Amniotic epithelial cell (primary cell): ENCODE measurements at regions not wholly inside any gene's neighbourhood (a gene's known extent, or its start where the extent isn't known, plus 50 kb on each side); places are given as distances from the start of the nearest gene placed in this dataset.

Experiments
- DNase-seq: peaks from one replicate; pipeline ENCODE4 v3.0.0-alpha.2; 2010; ENCODE audit warnings: low read depth

DNA sequence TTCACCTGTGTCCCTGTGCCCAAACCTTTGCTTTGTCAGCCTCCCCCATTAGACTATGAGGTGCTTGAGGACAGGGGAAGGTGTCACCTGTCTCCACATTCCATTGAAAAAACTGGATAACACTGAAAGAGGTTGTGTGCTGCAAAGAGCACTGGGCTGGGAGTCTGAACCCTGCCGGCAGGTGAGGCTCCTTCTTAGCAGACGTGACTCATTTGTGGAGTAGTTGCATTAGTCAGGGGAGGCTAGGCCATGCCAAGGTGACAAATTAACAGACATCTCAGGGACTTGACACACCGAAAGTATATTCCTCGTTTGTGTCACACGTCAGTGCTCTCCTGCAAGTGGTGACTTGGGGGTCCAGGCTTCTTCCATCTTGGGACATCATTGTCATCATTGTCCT, 95.9 kb upstream of the STX18 start:
- DNase-seq: no peak

DNA sequence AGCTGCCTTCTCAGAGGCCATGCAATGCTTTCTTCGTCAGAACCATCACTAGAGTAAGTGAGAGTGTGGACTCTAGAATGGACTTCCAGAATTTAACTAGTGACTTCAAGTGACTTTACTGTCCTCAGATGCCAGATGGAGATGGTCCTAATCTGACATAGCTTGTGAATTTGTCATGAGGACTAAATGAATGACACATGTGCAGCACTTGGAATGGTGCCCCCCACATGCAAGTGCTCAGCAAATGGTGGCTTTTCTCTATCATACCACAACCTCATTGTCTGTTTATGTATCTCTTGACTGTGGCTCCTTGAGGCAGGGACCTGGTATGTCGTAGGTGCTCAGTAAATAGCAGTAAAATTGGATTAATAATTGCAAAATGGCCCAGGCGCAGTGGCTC, 91.6 kb upstream of the STX18 start:
- no peak for DNase-seq

DNA sequence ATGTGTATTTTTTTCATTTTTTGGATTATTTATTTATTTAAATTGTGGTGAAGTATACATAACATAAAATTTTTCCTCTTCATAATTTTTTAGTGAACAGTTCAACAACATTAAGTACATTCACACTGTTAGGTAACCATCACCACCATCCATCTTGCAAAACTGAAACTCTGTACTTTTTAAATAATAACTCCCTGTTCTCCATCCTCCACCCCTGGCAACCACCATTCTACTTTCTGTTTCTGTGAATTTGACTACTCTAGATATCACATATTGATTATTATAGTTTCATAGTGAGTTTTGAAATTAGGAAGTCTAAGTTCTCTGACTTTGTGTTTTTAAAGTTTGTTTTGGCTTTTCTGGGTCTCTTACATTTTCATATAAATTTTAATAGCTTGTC, 89.3 kb upstream of the STX18 start:
- DNase-seq: no peak

DNA sequence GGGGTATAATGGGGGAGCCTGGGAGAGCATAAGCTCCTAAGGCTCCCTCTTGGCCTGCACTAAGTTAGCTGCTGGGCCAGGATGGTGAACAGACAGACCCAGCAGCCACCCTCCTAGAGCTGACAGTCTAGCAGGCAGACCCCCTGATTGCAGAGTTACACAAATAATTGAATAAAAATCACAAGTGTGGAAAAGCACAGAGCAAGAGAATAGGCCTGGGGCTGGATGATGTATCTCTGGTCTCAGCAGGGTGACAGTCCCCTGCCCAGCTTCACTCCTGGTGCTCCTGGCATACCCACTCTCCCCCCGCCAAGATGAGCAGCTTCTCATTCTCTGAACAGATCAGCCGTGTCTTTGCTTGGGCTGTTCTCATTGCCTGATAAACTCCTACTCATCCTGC, 86.1 kb upstream of the STX18 start:
- no peak for DNase-seq

DNA sequence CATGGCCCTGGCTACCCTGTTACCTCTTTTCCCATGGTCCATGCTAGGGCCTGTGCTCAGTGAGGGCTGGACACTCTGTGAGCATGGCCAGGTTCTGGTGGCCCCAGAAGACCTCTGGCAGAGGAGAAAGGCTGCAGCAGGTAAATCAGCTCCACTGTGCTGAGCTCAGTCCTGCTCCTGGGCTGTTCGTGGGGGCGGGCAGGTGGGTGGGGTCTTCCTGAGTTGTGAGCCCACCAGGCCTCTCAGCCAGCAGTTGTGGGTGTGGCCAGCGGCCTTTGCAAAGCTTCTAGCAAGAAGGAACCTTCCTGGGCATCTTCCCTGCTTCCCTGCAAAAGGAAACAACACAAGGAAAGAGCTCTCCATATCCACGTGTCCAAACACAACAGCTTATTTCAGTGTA, 85.3 kb upstream of the STX18 start:
- no peak for DNase-seq

DNA sequence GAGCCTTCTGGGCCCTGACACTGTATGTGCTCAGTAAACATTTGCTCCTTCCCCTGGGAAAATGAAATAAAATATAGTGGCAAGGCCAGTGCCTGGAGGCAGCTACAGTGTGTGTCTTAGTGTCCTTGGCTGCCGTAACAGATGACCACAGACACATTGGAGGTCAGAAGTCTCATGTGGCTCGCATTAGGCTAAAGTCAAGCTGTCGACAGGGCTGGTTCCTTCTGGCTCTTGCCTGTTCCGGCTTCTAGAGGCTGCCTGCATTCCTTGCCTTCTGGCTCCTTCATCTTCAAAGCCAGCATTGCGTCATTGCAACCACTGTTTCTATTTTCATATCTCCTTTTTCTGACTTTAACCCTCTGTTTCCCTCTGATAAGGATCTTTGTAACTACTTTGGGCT, 83.6 kb upstream of the STX18 start:
- peak; percentile 27 for DNase-seq

DNA sequence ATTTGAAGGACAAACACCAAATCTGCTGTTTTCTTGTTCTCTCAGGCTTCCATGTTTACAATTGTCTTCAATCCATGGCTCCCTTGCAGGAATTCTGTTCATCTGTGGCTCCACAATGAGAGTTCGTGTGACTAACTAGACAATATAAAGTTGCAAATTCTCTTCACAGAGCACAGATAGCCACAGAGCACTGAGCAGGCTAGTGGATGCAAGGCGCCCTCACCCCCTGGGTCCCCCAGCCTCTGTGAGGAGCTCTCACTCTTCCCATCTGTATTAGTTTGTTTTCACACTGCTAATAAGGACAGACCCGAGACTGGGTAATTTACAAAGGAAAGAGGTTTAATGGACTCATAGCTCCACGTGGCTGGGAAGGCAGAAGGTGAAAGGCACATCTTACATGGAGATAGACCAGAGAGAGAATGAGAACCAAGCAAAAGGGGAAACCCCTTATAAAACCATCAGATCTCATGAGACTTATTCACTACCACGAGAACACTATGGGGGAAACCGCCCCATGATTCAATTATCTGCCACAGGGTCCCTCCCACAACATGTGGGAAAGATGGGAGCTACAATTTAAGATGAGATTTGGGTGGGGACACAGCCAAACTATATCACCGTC, 82.5 kb upstream of the STX18 start:
- DNase-seq: no peak

DNA sequence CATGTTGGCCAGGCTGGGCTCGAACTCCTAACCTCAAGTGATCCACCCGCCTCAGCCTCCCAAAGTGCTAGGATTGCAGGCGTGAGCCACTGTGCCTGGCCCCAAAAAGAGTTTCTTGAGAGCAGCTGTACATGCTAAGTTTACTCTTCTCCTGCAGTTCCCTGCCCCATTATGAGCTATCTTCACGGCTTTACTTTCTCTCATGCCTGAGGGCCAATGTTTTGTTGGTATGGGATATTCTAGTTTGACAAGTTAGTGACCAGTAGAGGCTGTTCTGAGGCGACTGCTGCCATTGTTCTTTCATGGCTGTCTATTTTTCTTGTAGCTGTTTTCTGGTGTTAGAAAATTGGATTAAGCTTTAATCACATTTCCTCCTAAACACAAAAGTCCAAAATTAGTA, 78.0 kb upstream of the STX18 start:
- DNase-seq: no peak

DNA sequence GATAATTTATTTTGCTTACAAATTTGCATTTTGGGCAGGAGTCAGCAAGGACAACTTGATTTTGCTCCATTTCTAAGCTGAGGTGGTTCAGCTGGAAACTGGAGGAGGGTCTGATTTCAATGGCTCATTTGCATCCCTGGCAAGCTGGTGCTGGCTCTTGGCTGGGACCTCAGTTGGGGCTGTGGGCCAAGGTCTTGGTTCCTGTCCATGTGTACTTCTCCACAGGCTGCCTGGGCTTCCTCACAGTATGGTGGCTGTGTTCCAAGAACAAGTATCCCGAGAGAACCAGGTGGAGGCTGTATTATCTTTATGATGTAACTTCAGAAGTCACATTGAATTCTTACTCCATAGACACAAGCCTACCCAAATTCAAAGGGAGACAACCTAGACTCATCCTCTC, 77.0 kb upstream of the STX18 start:
- no peak for DNase-seq

DNA sequence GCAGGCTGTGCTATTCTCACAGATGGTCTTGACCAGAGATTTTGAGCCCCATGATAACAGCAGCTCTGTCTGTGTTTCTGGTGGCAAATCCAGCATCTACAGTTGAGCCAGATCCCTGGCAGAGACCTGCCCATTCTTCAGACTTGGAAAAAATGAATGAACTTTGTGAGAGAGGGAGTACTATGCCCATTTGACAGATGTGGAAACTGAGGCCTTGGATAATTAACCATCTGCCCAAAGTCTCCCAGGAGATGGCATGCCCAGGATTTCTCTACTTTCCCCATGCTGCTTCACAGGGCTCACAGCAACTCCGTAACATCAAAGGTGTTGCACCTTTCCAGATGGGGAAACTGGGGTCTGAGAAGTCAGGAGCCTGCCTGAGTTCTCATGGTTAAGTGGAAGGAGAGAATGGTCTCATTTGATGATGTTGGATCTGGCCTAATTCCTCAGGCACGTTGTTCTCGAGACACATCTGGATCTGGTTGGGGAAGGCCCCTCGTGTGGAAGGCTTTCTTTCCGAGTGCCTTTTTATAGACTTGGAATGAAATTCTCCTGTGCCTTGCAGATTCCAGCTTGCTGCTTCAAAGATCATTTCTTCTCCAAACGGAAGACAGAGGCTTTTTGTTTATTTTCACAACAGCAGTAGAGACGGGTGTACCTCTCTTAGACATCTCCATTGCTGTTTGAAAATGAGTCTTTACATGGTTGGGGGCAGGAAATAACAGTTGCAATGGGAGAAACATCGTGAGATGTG, 73.3 kb upstream of the STX18 start:
- DNase-seq: no peak

DNA sequence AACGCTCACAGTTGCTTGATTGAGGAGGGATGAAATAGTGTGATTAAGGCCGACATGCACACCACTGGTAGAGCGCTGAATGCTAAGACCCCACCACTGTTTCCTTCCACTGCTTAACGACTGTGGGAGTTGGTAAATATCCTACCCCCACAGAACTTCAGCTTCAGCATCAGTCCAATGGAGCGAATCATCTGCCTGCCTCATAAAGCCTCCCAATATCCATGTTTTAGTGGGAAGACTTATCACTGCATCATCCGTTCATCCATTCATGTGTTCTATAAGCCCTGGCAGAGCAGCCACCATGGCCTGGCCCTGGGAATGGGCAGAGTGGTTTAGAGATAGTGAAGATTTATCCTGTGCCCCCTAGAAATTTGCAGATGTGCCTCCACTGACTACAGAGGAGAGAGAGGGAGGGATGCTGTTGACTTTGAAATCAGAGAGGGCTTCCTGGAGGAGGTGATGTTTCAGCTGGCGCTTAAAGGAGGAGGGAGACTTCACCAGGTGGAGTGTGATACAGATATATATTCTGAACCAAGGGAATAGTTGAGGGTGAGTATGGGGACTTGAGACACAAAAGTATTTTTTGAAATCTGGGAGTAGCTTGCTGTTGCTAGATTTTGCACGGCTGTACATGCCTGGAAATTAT, 71.9 kb upstream of the STX18 start:
- no peak for DNase-seq

DNA sequence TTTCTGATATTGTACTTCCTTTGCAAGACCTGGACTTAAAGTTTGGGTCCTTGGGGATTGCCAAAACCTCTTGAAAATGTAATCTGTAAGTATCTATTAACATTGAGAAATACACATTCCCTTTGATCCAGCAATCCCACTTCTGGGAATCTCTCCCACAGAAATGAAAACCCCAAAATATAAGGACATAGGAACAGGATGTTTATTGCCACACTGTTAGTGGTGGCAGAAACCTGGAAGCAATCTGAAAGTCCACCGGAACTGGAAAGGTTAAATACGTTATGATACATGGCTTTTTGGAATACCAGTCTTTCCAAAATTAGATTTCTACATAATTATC, 71.2 kb upstream of the STX18 start:
- no peak for DNase-seq

DNA sequence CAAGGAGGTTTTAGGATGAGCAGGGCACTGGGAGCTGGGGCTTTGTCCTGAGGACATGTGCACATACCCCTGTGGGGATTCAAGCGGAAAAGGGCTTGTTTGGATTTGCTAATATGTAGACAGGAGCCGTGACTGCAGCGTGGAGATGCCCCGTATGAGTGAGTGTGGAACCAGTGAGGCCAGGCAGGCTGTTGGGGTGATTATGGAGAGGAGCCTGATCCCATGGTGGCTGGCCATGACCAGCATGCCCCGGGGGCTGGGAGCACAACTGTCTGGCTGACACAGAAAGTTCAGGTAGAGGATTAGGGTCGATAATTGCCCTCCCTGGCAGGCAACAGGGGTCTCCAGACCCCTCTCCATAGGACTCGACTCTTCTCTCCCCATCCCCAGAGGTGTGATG, 68.8 kb upstream of the STX18 start:
- no peak for DNase-seq

DNA sequence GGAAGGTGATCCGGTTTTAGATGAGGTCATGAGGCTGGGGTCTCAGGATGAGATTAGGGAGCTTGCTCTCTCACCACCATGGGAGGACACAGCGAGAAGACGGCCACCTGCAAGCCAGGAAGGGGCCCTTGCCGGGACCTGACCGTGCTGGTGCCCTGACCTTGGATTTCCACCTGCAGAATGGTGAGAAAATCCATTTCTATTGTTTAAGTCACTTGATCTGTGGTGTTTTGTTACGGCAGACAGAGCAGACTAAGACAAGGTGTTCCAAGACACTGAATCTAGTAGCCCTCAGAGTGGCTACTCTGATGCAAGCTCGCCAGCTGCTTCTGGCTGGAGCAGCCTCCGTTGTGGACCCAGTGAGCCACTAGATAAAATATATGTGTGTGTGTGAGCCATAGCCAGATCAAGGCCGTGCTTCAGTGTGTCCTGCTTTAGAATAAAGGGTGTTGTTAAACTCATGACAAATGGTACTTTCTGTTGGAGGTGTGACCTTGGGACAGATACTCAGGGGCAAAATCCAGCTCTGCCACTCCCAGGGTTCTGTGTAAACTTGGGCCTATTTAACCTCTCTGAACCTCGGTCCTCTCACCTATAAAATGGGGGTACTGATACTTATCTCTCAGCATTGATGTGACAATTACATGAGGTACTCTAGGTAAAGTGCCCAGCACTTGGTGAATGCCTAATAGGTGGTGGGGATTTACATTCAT, 67.9 kb upstream of the STX18 start:
- no peak for DNase-seq

DNA sequence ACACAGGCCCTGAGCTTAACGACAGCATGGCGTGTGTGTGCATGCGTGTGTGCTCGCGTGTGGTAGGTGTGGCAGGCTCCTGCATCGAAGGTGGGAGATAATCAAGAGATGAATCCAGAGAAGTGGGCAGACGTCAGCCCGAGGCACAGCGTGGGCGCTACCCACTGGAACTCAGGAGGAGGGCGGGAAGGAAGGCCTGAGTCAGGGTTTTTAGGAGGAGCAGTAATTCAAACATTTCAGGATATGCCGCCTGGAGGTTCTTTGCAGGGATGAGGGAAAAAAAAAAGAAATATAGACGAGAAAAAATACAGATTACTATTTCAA, 66.3 kb upstream of the STX18 start:
- no peak for DNase-seq

DNA sequence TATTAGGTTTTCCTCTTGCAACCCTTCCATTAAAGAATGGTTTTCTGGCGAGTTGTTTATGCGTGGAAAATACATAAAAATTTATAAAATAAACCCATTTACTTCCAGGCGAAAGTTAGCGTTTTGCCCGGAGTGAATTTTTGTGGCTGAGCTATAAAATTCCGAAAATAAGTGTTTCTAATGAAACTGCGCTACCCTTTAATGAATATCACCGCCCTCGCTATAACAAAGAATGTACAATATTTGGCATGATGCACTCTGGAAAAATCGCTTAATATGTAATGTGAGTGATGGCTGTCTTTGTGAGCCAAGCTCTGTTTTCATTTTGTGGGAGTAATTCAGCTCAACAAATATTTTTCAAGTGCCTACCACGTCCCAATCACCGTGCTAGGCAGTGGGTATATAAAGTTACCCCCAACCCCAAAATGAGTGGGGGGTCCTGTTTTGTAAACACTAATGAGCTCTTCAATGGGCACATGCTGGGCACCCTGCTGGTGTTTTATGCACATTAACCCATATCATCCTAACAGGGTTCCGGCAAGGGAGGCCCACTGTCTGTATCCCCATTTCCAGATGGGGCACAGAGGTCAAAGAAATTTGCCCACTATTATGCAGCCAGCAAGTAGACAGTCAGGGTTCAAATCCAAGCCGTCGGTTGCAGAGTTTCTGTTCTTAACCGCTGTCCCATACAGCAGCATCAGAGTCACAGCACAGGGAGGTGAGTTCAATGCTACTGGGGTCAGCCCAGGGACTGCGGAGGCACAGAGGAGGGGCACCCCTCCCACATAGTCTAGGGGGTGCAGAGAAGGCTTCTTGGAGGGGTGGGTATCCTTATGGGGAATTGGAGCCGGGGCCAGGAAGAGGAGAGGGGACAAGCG, 65.7 kb upstream of the STX18 start:
- DNase-seq: no peak

DNA sequence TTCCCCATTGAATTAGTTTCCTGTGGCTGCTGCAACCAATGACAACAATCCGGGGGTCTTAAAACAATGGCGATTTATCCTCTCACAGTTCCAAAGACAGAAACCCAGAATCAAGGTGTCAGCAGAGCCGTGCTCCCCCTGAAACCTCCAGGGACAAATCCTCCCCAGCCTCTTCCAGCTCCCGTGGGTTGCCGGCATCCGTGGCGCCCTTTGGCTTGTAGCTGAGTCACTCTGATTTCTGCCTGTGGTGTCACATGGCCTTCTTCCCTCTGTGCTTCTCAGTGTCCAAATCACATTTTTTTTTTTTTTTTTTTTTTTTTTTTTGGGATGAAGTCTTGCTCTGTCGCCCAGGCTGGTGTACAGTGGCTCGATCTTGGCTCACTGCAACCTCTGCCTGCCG, 64.5 kb upstream of the STX18 start:
- DNase-seq: no peak

DNA sequence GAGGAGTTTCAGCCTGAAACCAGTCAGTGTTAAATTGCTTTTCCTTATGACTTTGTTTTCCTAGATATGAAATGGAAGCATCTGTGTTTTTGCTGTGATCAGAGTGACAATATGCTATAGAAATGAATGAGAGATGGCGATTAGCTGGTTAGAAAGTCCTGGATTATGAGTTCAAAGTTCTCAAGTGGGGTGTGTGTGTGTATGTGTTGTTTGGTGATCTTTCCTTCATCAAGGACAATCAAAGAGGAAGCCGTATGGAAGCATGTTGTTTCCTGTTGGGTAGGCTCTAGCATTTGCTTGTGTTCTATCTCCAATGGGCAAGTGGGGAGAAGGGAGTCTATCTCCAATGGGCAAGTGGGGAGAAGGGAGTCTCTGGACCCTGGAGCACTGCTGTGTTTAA, 64.0 kb upstream of the STX18 start:
- DNase-seq: no peak

DNA sequence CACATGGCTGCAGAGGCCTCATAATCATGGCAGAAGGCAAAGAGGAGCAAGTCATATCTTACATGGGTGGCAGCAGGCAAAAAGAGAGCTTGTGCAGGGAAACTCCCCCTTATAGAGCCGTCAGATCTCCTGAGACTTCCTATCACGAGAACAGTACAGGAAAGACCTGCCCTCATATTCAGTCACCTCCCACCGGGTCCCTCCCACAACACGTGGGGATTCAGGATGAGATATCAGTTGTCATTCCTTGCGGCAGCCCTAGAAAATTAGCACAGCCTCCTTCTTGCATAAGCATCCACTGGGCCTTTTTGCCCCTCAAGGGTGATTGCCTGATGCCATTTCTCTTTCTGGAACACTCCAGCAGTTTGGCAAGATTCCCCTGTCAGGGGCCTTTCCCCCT, 61.7 kb upstream of the STX18 start:
- no peak for DNase-seq

DNA sequence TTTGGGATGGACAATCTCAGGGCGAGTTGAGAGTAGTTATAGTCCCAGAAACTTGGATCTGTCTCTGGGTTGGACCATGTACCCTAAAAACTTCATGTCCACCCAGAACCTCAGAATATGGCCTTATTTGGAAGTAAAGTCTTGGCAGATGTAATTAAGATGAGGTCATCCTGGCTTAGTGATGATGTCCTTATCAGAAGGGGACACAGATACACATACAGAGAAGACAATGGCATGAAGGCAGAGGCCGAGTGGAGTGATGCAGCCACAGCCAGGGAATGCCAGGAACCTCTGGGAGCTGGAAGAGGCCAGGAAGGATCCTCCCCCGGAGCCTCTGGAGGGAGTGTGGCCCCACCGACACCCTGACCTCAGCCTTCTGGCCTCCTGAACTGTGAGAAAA, 61.2 kb upstream of the STX18 start:
- no peak for DNase-seq

DNA sequence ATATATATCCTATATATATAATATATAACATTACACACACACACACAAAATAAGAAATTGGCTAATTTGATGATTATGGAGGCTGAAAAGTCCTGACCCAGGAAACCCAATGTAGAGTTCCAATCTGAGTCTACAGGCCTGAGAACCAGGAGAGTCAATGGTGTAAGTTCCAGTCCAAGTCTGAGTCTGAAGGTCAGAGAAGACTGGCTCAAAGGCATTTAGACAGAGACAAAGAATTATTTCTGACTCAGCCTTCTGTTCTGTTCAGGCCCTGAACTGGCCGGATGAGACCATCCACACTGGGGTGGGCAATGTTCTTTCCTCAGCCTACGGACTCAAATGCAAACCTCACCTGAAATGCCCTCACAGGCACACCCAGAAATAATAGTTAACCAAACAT, 60.6 kb upstream of the STX18 start:
- no peak for DNase-seq

DNA sequence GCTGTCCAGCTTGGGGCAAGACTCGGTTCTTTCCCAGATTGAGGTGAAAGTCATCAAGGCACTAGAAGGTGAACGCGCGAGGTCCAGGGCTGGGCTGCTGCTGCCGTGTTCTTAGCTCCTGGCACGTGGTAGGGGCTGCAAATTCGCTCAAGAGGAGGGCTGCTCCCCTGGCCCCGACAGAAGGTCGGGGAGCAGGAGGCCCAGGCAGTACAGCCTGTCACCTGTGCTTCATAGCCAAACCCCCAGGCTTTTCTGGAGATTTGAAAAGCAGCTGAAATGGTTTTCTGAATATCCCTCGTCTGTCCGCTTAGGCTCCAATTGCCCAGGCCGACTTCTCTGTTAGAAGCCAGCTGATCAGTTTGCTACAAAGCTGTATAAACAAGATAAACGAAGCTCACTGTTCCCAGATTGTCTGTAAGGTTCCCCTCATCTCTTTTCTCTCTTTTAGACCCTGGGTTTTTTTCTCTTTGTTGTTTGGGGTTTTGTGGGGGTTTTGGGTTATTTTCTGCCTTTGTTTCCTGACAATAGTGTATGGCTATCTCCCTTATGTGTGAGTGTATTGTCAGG, 60.0 kb upstream of the STX18 start:
- no peak for DNase-seq
